NCI-H510A treated with DMSO at 0.1 percent for 48 hours (cell line): ENCODE measurements at regions not wholly inside any gene's neighbourhood (a gene's known extent, or its start where the extent isn't known, plus 50 kb on each side); places are given as distances from the start of the nearest gene placed in this dataset.
"Not testable (repeated sequence)": the region's sequence is repeated elsewhere in the genome, so short reads cannot be mapped to it uniquely, and the experiment has no call there.

Experiments used
- DNase-seq: peaks from one replicate; lab custom pipeline; 2025; lab: John Stamatoyannopoulos, UW

DNA sequence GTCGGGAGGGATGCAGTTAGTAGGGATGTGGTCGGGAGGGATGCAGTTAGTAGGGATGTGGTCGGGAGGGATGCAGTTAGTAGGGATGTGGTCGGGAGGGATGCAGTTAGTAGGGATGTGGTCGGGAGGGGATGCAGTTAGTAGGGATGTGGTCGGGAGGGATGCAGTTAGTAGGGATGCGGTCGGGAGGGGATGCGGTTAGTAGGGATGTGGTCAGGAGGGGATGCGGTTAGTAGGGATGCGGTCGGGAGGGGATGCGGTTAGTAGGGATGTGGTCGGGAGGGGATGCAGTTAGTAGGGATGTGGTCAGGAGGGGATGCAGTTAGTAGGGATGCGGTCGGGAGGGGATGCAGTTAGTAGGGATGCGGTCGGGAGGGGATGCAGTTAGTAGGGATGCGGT is 96.2 kb downstream of the BDH1 start:
- not testable (repeated sequence) for DNase-seq

DNA sequence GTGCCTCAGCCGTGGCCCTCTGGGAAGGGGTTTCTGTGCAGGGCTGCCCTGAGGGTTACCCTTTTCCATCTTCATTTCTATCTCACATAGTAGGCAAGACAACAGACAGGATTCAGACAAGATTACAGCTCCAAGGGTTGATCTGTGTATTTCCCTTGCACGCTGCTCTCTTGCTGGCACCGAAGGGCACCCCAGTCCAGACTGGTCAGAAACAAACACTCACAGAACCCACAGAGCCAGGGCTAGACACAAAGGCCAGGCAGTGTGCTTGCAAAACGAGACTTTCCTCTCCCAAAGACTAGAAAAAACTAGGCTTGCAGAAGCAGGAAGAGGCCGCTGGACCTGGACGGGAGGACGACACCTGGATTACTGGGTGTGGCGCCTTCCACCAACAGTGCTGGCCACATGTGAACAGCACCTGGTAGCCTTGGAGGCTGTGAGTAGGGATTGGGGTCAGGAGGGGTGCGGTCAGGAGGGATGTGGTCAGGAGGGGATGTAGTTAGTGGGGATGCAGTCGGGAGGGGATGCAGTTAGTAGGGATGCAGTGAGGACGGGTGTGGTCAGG is 96.8 kb downstream of the BDH1 start:
- DNase-seq: no peak

DNA sequence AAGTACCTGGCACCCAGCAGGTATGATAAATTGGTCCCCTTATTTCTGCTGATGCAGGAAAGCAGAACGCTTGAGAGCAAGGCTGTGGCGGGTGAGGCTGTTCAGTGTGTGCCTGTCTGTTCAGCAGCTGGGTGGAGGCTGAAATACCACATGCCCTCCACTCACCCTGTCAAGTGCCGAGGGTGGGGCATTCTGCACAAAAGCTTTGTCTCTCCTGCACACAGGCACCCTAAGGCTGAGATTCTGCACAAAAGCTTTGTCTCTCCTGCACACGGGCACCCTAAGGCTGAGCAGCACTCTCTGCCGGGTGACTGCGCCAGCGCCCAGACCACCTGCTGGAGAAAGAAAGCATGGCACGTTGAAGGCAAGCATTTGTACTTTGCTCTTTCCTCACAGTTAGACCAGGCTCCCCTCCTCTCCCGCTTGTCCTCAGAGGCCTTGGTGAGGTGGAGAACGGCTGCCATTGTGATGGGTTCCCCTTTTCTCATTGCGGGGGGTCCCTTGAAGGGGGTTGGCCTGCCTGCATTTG is 97.5 kb downstream of the BDH1 start:
- no peak for DNase-seq

DNA sequence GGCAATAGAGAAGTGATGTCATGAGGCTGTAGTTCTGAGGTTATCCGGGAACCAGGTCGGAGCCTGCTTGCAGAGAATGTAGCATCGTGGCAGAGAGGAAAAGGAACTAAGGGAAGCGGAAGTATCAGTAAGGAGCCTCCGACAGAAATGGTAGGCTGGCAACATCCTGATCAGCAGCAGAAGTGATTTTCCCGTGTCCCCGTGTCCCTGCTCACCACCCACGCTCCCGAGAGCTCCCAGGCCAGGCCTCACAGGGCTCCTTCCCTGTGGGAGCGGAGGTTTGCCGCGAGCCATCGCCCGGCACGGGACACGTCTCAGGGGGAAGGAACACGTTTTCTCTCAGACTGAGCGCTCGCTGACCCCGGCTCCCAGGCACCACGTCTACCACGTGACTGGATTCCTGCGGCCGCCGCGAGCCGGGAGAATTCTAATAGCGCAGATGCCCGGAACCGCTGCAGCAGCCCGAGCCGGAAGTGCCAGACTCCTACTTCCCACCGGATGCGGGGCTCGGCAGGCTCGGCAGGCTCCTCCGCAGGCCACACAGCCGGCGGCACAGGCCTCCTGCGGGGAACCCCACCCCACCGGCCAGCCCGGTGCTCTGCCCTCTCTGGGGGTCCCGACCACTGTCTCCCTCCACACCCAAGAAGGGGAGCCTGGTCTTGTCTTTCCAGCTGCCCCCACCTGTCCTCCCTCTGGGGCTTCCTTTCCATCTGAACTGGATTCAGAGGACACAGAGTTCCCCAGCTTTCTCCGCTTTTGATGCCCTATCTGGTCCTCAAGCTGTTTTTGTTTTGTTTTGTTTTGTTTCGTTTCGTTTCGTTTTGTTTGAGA is 99.3 kb downstream of the BDH1 start:
- no peak for DNase-seq

DNA sequence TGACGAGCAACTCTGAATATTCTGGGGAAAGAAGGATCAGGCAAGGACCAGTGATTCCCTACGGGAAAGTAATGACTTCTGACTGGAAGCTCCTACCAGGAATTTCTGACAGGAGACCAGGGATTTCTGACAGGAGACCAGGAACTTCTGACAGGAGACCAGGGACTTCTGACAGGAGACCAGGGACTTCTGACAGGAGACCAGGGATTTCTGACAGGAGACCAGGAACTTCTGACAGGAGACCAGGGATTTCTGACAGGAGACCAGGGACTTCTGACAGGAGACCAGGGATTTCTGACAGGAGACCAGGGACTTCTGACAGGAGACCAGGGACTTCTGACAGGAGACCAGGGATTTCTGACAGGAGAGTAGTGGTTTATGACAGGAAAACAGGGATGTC is 100.9 kb downstream of the BDH1 start:
- DNase-seq: not testable (repeated sequence)

DNA sequence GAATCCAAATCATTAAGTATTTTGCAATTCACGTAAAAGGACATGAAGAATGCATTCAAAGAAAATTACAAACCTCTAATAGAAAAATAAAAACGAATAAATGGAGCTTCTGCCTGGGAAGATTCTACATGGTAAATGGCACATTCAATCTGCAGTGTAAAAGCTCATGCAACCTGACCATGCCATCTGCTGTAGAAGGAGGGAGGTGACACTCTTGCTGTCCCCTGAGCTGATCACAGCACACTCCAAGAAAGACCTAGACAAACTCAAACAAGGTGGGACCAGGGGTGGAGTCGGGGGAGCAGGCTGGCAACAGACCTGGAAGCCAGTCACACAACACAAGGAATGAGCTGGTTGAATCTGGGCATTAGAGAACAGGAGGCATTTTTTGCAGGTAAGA is 101.8 kb downstream of the BDH1 start:
- DNase-seq: peak; percentile 9

DNA sequence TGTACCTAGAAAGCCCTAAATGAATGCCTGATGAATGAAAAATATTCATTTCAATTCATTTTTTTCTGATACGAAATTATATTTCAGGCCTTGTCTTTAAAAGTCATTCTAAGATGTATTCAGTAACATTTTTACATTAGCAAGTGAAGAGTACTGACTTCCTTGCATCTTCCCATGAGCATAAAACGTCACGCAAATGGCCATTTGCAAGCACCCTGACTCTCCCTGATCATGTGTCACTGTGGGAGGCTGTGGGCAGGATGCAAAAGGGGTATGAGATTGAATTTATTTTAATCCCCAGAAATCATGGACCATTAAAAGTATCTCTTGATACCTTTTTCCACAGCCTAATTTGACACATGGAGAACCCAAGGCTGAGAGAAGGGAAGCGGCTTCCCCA is 105.0 kb downstream of the BDH1 start:
- no peak for DNase-seq

DNA sequence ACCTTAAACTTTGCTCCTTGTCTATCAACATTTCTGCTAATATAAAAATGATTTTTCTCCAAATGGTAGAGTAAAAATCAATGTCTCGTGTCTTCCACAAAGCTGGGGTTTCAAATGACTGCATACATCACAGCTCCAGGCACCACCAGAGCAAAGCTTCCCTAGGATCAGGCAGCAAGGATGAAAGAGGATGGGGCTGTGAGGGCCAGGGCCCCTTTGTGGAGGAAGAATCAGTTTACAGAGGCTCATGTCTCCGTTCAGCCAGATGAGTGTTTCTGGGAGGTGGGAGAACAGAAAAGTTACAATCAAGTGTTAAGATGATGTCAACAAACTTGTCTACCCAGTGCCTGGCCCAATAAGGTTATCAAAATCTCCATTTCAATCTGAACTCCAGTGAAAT is 105.5 kb downstream of the BDH1 start:
- no peak for DNase-seq

DNA sequence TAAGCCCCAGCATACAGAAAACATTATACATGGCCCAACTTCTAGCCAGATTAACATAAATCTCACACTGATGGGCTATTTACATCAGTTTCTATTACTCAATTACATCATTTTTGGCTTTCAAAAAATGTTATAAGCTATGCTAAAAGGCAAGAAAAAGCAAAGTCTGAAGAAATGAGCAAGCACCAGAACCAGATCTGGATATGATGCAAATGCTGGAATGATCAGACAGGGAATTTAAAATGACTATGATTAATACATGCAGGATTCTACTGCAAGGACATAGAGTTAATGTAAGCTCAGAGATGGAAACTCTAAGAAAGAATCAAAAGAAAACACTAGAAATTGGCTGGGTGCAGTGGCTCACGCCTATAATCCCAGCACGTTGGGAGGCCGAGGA is 106.6 kb downstream of the BDH1 start:
- DNase-seq: not testable (repeated sequence)

DNA sequence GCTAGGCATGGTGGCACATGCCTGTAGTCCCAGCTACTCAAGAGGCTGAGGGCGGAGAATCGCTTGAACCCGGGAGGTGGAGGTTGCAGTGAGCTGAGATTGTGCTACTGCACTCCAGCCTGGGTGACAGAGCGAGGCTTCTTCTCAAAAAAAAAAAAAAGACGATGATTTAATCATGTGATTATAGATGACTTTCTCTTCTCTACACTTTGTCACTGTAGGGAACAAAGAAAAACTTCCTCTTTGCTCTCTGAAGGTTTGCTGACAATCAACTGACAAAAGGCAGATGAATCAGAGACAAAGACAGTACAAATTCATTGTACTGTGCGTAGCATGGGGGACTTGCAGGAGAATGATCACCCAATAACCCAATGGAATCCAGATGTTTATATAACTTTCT is 108.0 kb downstream of the BDH1 start:
- DNase-seq: not testable (repeated sequence)

DNA sequence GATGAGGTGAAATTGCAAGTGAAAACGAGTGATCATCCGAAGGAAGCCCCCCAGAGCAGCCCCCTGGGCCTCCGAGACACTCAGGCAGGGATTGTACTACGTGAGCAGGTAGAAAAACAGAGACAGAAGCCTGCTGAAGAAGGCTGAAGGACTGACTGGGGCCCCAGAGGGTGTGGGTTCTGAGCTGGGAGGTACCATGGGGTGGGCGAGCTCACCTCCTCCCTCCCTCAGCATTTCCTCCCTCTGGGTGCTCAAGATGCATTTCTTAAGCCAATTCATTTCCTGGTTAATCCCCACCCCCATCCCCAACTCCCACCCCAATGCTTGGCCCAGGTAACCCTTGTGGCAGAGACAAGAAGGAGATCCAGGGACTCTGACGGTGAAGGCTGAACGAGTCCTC is 108.7 kb downstream of the BDH1 start:
- DNase-seq: no peak

DNA sequence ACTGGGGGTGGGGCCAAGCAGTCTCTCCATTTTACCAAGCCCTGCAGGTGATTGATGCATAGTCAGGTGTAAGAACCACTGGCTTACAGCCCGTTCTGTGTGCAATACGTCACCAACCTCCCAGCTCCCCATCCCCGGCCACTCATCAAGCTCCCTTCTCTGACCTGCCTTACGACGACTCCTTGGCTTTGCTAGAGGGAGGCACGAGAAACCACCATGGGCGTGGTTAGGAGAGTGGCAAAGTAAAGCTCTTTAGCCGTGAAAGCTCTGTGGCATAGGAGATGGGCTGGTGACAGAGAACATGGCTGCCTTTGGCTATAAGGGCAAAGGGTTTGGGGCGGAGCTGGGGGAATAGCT is 109.1 kb downstream of the BDH1 start:
- DNase-seq: no peak

DNA sequence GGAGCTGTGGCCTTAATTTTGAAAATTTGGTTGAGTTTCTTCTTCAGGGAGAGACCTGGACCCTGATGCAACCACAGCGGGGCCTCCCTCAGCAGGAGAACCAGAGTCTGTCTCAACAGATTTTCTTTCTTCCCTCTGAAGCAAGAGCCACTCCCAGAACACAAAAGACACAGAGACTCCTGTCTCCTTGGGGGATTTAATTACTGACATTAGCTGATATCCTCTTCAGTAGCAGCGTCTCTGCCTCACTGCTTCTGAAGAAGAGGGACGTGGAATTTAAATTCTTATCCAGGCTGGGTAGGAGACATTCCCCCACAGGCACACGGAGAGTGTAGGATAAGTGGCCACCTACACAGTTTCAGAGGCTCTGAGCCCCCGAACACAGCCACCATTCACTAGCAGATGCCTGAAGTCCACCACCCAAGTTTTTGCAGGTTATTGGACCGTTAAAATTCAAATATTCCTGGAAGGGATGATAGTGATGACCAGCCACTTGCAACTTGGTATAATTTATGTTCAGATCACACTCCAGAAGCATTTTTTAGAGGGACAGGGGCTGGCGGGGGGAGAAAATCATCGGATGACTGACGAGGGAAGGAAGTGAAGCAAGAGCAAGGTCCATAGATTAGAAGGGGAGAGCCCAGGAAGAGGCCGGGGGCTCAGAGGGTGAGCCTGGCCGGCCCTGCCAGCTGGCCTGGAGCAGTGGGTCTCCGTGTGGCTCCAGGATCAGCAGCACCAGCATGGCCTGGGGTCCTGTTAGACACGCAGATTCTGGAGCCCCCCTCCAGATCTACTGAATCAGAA is 109.7 kb downstream of the BDH1 start:
- DNase-seq: no peak

DNA sequence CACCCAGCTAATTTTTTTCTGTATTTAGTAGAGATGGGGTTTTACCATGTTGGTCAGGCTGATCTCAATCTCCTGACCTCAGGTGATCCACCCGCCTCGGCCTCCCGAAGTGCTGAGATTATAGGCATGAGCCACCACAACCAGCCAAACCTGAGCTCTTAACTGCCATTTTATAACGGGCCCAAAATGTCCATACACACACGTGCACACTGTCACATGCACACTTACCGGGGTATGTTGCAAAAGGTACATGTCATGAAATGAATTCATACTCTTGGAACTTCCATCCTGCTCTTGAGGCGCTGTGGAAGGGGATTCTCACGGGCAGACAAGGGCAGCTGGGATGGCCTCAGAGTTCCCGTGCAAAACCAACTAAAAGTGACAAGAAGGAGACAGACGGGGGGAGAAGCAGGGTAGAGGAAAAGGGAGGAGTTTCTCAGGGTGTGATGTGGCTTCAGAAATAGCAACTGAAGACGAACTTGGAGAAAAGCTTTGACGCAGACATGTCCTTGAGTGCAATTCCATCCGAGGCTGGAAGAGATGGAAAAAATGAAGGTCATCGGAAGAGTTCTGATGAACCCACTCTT is 110.9 kb downstream of the BDH1 start:
- DNase-seq: no peak

DNA sequence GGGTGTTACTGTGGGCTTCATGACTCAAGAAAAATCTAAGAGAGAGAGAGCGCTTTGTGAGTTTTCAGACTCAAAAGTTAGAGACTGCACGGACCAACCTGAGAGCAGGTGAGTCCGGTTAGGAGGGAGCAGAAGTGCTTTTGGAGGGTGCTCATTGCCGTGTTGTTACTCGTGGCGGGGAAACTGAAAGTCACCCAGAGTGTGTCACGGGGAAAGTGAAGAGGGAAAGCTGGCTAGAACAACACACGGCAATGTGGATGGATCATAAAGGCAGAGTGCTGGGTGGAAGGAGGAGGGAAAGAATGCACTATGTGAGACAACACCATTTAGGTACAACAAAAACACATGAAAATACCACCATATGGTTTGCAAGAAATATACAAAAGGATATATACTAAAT is 112.3 kb downstream of the BDH1 start:
- no peak for DNase-seq

DNA sequence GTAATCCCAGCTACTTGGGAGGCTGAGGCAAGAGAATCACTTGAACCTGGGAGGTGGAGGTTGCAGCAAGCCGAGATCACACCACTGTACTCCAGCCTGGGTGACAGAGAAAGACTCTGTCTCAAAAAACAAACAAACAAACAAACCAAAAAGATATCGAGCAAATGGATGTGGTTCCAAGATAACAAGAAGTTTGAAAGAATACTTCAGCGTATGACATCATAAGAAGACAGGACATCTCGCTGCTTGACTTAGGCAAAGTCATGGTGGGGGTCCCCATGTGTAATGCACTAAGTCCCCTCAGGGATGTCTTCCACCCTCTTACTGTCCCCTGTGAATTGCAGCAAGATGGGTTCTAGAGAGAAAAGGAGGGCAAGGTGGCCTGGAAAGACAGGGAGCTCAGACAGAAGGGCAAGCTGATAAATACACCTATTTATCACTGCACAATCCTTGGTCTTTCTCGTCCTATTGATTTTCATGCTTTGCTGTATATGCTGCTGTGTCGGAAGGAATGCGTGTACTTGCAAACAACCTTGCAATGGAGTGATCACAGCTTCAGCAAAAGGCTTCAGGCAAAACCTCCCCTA is 115.0 kb downstream of the BDH1 start:
- no peak for DNase-seq

DNA sequence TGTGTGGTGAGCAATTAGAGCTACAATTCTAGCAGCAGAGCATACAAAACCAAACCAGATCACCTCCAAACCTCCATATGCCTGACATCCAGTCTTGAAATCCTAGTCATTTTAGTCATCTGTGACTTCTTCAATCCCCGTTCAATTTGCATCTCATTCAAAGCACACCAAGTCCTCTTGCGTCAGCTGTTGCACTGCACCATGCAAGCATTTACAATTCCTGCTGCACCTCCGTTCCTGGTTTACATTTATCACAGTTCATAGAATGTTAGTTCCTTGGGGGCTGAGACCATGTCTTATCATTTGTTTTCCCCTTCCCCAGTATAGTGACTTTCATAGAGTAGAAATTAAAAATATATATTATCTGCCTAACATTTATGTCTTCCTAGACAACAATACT is 116.9 kb downstream of the BDH1 start:
- no peak for DNase-seq

DNA sequence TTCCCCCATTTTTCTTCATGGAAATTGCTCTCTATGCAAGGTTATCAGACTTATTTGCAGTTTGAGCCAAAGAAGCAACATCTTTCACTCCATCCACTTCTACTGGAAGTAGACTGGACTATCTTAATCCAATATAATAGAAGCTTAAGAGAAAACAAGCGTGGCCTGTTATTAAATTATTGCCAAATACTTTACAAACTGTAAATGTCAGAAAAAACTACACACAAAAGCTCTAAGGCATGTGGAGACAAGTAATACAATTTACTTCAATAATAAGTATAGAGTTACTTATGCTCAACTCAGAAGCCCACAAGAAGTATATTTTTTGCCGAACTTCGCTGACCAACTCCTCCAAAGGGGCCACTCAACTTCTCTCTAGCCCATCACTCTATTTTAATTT is 120.3 kb downstream of the BDH1 start:
- no peak for DNase-seq

DNA sequence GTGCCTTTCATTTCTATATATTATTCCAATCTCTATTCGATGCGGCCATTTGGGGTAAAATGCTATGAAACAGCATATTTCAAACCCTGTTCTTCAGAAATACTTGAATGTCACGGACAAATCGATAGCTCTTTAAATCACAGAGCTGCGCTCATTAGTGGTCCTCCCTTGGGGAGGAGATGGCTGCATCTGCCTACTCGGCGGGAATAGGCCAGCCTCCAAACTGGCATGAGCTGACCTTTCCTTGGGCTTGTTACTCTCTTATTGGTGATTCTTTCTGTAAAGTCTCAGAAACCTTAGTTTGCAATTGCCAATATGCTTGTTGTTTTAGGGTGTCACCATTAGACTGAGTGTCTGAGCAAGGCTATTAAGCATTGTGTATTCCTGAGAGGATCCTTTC is 120.9 kb downstream of the BDH1 start:
- DNase-seq: no peak

DNA sequence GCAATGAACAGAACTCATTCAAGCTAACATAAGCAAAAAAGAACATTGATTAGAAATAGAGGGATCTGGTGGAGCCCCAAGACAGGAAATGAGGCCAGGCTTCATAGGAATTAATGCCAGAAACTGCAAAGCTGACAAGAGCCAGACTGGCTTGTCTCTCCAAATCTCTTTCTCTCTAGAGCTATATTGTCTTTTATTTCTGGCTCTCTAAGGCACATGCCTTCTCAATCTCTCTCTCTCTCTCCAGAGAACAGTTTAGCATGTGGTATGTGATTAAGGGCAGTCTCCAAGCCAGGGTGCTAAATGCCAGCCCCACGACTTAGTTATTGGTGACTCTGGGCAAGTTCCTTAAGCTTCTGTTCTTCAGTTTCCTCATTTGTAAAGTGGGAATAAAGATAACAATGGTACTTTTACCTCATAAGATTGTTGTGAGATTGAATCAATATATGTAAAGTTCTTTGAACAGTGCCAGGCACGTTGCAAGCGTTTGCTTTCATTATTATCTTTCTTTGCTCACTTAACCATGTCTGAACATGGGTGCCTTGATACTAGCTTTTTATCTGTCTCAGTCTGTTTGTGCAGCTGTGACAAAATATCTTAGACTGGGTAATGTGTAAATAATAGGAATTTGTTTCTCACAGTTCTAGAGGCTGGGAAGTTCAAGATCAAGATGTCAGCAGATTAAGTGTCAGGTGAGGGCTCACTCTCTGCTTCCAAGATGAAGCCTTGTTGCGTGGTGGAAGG is 123.2 kb downstream of the BDH1 start:
- no peak for DNase-seq

DNA sequence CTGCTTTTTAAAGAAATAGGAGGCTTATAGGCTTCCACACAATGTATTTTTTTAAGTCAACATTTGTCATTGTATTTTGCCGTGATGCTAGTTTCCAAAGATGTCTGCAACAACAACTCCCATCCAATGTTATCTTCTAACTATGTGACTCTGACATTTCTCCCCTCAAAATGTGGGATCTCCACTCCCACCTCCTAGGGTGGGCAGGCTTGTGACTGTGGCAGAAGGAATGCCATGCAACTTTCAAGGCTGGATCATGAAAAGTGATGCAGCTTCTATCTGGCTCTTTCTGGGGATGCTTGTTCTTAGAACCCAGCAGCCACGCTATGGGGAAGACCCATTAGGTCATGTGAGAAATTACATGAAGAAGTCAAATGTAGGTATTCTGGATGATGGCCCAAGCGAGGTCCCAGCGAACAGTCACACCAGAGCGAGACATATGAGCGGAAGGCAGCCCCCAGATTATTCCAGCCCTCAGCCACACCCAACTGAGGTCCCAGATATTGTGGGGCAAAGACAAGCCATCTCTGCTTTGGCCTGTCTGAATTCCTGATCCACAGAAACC is 124.3 kb downstream of the BDH1 start:
- DNase-seq: no peak
